Body of pancreas (tissue), 4 donors: ENCODE measurements at regions not wholly inside any gene's neighbourhood (a gene's known extent, or its start where the extent isn't known, plus 50 kb on each side); places are given as distances from the start of the nearest gene placed in this dataset.

Source experiments
- POLR2A ChIP-seq, 3 donors: fragments of 450-650 bp; IDR thresholded peaks; one replicate each; pipeline ENCODE4 v1.6.1; 2016; ENCODE audit warnings: antibody characterized with exemption in 3 of 3, mild to moderate bottlenecking in 2 of 3
- TF ChIP-seq, protein P1 (sequence below), 7 experiments: fragments of 450-650 bp in 4 of 7; fragments of 200-600 bp in 3 of 7; sonication (generic) in 3 of 7; IDR thresholded peaks; one replicate each; pipeline ENCODE4 v1.5.1; 2016 to 2019; ENCODE audit warnings: antibody characterized with exemption in 7 of 7

DNA sequence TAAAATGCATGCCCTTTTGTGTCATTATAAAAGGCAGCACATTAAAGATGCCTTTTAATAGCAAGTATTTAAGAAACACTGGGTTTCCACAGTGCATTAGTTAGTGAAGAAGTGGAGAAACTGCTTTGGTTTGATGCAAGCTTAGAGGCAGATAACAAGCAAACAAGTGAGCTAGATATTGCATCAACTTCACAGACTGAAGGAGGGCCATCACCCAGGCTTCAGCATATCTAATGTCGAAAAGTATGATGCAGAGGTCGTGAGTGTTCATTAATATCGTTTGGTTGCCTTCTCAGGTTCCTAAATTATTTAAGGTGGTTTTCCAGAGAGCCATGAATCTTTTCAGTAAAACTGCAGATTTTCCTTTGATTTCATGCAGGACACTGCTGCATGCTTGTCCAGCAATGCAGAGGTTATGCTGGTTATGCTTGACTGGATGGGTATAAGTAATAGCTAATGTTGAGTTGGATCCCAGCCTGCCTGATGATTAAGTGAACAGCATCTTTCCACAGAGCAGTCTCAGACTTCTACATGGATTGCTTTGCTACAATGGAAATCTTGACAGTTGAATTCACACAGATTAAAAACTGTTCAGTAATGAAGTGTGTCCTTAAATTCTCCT, 69.7 kb upstream of the IPO9 start:
- TF ChIP-seq, protein P1, sequence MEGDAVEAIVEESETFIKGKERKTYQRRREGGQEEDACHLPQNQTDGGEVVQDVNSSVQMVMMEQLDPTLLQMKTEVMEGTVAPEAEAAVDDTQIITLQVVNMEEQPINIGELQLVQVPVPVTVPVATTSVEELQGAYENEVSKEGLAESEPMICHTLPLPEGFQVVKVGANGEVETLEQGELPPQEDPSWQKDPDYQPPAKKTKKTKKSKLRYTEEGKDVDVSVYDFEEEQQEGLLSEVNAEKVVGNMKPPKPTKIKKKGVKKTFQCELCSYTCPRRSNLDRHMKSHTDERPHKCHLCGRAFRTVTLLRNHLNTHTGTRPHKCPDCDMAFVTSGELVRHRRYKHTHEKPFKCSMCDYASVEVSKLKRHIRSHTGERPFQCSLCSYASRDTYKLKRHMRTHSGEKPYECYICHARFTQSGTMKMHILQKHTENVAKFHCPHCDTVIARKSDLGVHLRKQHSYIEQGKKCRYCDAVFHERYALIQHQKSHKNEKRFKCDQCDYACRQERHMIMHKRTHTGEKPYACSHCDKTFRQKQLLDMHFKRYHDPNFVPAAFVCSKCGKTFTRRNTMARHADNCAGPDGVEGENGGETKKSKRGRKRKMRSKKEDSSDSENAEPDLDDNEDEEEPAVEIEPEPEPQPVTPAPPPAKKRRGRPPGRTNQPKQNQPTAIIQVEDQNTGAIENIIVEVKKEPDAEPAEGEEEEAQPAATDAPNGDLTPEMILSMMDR (IDR thresholded peaks at IDR 0.05): no peak
- TF ChIP-seq POLR2A (IDR thresholded peaks at IDR 0.05): no peak
